ENCODE measurements at regions not wholly inside any gene's neighbourhood (a gene's known extent, or its start where the extent isn't known, plus 50 kb on each side); places are given as distances from the start of the nearest gene placed in this dataset.
"Not testable (repeated sequence)": the region's sequence is repeated elsewhere in the genome, so short reads cannot be mapped to it uniquely, and the experiment has no call there.

DNA sequence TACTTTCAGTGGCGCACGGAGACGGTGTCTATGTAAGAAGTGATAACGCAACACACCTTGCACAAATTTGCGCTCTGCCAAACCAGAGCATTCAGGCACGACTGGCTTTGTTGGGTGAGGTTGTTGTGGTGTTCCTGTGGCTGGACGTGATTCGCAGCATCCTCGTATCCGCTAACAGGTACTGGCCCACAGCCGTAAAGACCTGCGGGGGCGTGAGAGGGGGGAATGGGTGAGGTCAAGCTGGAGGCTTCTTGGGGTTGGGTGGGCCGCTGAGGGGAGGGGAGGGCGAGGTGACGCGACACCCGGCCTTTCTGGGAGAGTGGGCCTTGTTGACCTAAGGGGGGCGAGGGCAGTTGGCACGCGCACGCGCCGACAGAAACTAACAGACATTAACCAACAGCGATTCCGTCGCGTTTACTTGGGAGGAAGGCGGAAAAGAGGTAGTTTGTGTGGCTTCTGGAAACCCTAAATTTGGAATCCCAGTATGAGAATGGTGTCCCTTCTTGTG lies 510.9 kb downstream of the KCNJ18 start:
- DNase-seq (ENCODE audit: insufficient read length, low spot score) (no peak), FAIRE-seq (no peak)
- no peak for TF ChIP-seq CTCF (IDR thresholded peaks at IDR 0.05; ENCODE audit: insufficient read depth, missing control alignments)

DNA sequence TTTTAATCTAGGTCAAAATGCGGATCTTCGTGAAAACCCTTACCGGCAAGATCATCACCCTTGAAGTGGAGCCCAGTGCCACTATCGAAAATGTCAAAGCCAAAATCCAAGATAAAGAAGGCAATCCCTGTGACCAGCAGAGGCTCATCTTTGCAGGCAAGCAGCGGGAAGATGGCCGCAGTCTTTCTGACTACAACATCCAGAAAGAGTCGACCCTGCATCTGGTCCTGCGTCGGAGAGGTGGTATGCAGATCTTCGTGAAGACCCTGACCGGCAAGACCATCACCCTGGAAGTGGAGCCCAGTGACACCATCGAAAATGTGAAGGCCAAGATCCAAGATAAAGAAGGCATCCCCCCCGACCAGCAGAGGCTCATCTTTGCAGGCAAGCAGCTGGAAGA lies 511.8 kb downstream of the KCNJ18 start:
- not testable (repeated sequence) for DNase-seq (ENCODE audit: insufficient read length, low spot score); FAIRE-seq

GRCh38 chr17:22210212-22210611 lies 517.9 kb downstream of the KCNJ18 start:
- not testable (repeated sequence) for DNase-seq (ENCODE audit: insufficient read length, low spot score); FAIRE-seq

DNA sequence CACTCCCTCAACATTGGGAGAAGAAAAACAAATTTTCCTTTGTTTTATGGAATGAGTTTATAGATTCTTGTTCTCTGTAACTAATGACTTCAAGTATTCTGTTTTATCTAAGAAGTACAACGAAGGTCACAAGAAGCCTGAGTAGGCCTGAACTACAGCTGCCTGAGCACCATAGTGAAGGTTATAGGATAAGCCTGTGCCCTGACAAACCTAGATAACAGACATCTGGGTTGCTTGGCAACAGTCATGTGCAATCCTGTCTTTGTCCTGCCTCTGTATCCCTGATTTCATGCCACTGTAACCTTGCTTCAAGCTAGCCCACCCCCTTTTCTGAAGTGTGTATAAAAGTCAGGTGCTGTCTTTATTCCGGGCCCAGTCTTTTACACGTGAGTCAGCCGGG lies 520.8 kb downstream of the KCNJ18 start:
- not testable (repeated sequence) for DNase-seq (ENCODE audit: insufficient read length, low spot score); FAIRE-seq

- DNase-seq (ENCODE audit: insufficient read length, low spot score): no peak
- TF ChIP-seq CTCF (IDR thresholded peaks at IDR 0.05; ENCODE audit: insufficient read depth, missing control alignments): no peak
- no peak for FAIRE-seq
Observed at GRCh38 chr17:22217135-22217534, 524.8 kb downstream of the KCNJ18 start.

DNA sequence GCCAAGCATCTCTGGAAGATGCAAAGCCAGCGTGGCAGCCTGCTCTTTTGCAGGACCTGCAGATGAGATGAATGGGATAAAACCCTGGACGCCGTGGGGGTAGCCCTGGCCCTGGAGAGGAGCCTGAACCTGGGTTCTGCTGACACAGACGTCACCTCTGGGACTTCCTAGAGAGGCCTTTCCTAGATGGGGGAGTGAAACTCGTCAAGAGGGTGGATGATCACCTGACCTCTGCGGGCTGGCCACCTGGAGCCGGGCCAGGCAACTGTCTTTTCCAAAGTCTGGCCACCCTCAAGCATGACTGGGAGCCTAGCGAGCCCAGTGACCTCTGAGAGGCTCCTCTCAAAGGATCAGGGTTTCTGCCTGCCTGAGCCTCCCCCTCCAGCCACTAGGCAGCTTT lies 529.0 kb downstream of the KCNJ18 start:
- DNase-seq (ENCODE audit: insufficient read length, low spot score) (no peak), FAIRE-seq (no peak)
- no peak for TF ChIP-seq CTCF (IDR thresholded peaks at IDR 0.05; ENCODE audit: insufficient read depth, missing control alignments)

DNA sequence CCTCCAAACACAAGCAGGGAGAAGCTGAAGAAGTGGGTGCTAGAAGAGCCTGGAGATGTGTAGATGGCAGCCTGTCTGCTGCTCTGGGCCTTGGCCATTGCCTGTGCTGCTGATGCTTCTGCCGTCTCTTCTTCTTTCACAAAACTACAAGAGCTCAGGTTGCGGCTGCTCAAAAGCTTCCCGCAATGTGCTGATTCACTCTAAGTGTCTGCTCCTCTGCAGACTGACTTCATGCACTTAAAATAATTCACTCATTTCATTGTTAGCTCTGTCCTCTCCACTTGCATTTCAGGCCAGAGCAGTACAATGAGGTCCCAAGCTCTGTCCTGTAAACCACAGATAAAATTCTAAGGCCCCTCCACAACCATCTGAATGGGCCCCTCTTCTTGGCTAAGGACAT lies 534.2 kb downstream of the KCNJ18 start:
- FAIRE-seq; DNase-seq (ENCODE audit: insufficient read length, low spot score): not testable (repeated sequence)

- not testable (repeated sequence) for FAIRE-seq; DNase-seq (ENCODE audit: insufficient read length, low spot score)
Observed at GRCh38 chr17:22226932-22227331, 534.6 kb downstream of the KCNJ18 start.

DNA sequence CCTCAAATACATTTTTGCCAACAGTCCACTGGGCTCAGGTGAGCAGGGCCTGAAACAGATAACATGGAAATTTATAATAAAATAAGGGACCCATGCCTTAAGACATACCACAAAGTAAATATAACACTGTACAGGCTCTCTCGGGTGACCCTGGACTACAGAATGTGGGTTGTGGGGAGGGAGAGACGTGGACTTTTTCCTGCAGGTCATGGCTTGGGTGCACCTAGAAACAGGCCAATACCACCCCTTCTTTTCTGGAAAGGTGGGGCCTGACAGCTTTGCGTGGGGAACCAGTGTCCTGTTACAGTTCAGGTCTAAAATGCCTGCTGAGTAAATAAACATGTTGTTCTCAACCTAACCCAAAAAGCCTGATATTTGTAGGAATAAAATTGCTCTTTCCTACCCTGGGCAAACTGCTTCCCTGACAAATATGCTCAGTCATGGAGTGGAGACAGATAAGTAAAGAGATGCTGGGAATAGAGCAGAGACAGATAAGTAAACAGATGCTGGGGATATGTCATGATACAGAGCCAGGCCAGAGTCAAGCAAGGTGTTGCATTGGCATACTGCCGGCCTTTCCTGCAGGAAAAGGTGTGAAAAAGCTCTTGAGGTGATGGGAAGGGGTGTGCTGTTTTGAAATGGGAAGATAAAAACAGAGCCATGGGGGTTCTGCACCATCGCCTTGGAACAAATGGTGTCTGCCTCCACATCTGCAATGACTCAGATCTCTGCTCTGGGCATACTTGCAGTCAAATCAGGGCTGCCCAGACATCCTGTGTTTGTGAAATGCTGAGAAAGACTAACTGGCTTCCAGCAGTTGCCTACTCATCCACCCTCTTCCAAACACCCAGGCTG lies 535.6 kb downstream of the KCNJ18 start:
- not testable (repeated sequence) for FAIRE-seq; DNase-seq (ENCODE audit: insufficient read length, low spot score)

- not testable (repeated sequence) for FAIRE-seq; DNase-seq (ENCODE audit: insufficient read length, low spot score)
Observed at GRCh38 chr17:22229821-22230220, 537.5 kb downstream of the KCNJ18 start.

DNA sequence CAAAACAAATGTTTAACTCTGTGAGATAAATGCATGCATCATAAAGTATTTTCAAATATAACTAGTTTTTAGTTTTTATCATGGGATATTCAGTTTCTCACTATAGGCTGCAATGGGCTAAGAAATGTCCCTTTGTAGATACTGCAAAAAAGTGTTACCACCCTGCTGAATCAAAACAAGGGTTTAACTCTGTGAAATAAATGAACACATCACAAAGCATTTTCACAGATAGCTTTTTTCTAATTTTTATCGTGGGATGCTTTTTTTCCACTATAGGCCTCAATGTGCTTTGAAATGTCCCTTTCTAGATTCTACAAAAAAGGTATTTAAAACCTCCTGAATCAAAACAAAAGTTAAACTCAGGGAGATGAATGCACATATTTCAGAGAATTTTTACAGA lies 541.1 kb downstream of the KCNJ18 start:
- no peak for TF ChIP-seq CTCF (IDR thresholded peaks at IDR 0.05; ENCODE audit: insufficient read depth, missing control alignments)
- DNase-seq (ENCODE audit: insufficient read length, low spot score) (no peak), FAIRE-seq (no peak)
